HEK293 (cell line): ENCODE measurements at regions not wholly inside any gene's neighbourhood (a gene's known extent, or its start where the extent isn't known, plus 50 kb on each side); places are given as distances from the start of the nearest gene placed in this dataset.

Source experiments
- CTCF ChIA-PET: fragments of 350-600 bp; formaldehyde crosslinking; extraction: SDS; loops from one replicate; lab custom pipeline; 2021; ENCODE audit warnings: antibody characterized with exemption; lab: Yijun Ruan, JAX
- POLR2A ChIA-PET: fragments of 300-600 bp; formaldehyde crosslinking; extraction: SDS; loops from one replicate; lab custom pipeline; 2020; ENCODE audit warnings: antibody characterized with exemption, inconsistent platforms; lab: Yijun Ruan, JAX
- H3K27ac ChIP-seq: fragments of 200-500 bp; sonication (Bioruptor generic); 2 replicates; pipeline ENCODE4 v1.5.1; 2014; ENCODE audit warnings: low read depth, low read length, control low read depth, inconsistent platforms; ENCODE audit errors: extremely low read depth
- H3K36me3 ChIP-seq, 2 experiments: fragments of 200-500 bp in 1 of 2; sonication (Bioruptor generic) in 1 of 2; 1 replicate in 1 of 2; 2 replicates in 1 of 2; pipeline ENCODE4 v1.5.1; 2014 to 2017; ENCODE audit warnings: inconsistent platforms in 2 of 2, low read length in 2 of 2; ENCODE audit not compliant: control insufficient read depth in 2 of 2, insufficient read depth in 1 of 2
- H3K4me1 ChIP-seq: fragments of 200-500 bp; sonication (Bioruptor generic); 2 replicates; pipeline ENCODE4 v1.5.1; 2014; ENCODE audit warnings: mild to moderate bottlenecking, low read length, inconsistent platforms; ENCODE audit not compliant: control insufficient read depth, insufficient read depth
- H3K4me3 ChIP-seq: 2 replicates; pipeline ENCODE4 v1.5.1; 2011; ENCODE audit warnings: low read depth, mild to moderate bottlenecking, control low read depth, low read length, moderate library complexity
- H3K9me3 ChIP-seq: fragments of 200-500 bp; sonication (Bioruptor generic); 2 replicates; pipeline ENCODE4 v1.5.1; 2014; ENCODE audit warnings: low read depth, low read length, inconsistent platforms; ENCODE audit not compliant: control insufficient read depth, insufficient read depth
- EGR2 ChIP-seq: fragments of 450-650 bp; formaldehyde crosslinking; IDR thresholded peaks from 2 replicates; pipeline ENCODE4 v1.5.1; 2016; ENCODE audit warnings: low read depth, missing biosample characterization, missing genetic modification characterization
- HOXD13 ChIP-seq: sonication (generic); formaldehyde crosslinking; IDR thresholded peaks from 2 replicates; pipeline ENCODE4 v1.8.0; 2022; ENCODE audit warnings: missing genetic modification reagents, borderline replicate concordance
- MEIS1 ChIP-seq: sonication (generic); formaldehyde crosslinking; IDR thresholded peaks from 2 replicates; pipeline ENCODE4 v1.8.1; 2022; ENCODE audit warnings: missing genetic modification reagents, mild to moderate bottlenecking, borderline replicate concordance
- YY1 ChIP-seq: fragments of 450-650 bp; formaldehyde crosslinking; IDR thresholded peaks from 2 replicates; pipeline ENCODE4 v1.5.1; 2018; ENCODE audit warnings: missing biosample characterization, missing genetic modification characterization
- ZBTB1 ChIP-seq: fragments of 450-650 bp; formaldehyde crosslinking; IDR thresholded peaks from 2 replicates; pipeline ENCODE4 v1.5.1; 2016; ENCODE audit warnings: missing biosample characterization, missing genetic modification characterization
- ZBTB48 ChIP-seq: fragments of 450-650 bp; formaldehyde crosslinking; IDR thresholded peaks from 2 replicates; pipeline ENCODE4 v1.5.1; 2016; ENCODE audit warnings: missing biosample characterization, missing genetic modification characterization
- ZIC2 ChIP-seq: fragments of 450-650 bp; formaldehyde crosslinking; IDR thresholded peaks from 2 replicates; pipeline ENCODE4 v1.5.1; 2016; ENCODE audit warnings: missing biosample characterization, missing genetic modification characterization
- ZNF133 ChIP-seq: fragments of 450-650 bp; formaldehyde crosslinking; IDR thresholded peaks from 2 replicates; pipeline ENCODE4 v1.5.1; 2016; ENCODE audit warnings: missing biosample characterization, missing genetic modification characterization
- ZNF169 ChIP-seq: fragments of 450-650 bp; formaldehyde crosslinking; IDR thresholded peaks from 2 replicates; pipeline ENCODE4 v1.5.1; 2016; ENCODE audit warnings: missing biosample characterization, missing genetic modification characterization
- ZNF274 ChIP-seq, 2 experiments: fragments of 200-500 bp in 1 of 2; fragments of 450-650 bp in 1 of 2; sonication (Bioruptor generic) in 1 of 2; formaldehyde crosslinking in 1 of 2; IDR thresholded peaks; 2 replicates each; pipeline versions ENCODE4 v1.5.1 to v1.6.1; 2014 to 2016; ENCODE audit warnings: borderline replicate concordance in 1 of 2, inconsistent platforms in 1 of 2, low read length in 1 of 2, missing biosample characterization in 1 of 2, missing genetic modification characterization in 1 of 2
- ZNF558 ChIP-seq: fragments of 450-650 bp; formaldehyde crosslinking; IDR thresholded peaks from 2 replicates; pipeline ENCODE4 v1.5.1; 2016; ENCODE audit warnings: missing biosample characterization, missing genetic modification characterization
- ZNF596 ChIP-seq: fragments of 450-650 bp; IDR thresholded peaks from 2 replicates; pipeline ENCODE4 v1.5.0; 2018; ENCODE audit warnings: missing biosample characterization, mild to moderate bottlenecking, missing genetic modification characterization, moderate library complexity
- ZNF664 ChIP-seq: fragments of 450-650 bp; formaldehyde crosslinking; IDR thresholded peaks from 2 replicates; pipeline ENCODE4 v1.5.1; 2016; ENCODE audit warnings: missing biosample characterization, missing genetic modification characterization
- ZNF768 ChIP-seq: fragments of 450-650 bp; formaldehyde crosslinking; IDR thresholded peaks from 2 replicates; pipeline ENCODE4 v1.5.1; 2018; ENCODE audit warnings: missing biosample characterization, mild to moderate bottlenecking, missing genetic modification characterization
- ZNF791 ChIP-seq: fragments of 450-650 bp; formaldehyde crosslinking; IDR thresholded peaks from 2 replicates; pipeline ENCODE4 v1.5.1; 2016; ENCODE audit warnings: missing biosample characterization, missing genetic modification characterization
- ZNF837 ChIP-seq: fragments of 450-650 bp; formaldehyde crosslinking; IDR thresholded peaks from 2 replicates; pipeline ENCODE4 v1.5.1; 2016; ENCODE audit warnings: missing biosample characterization, missing genetic modification characterization
- ZNF843 ChIP-seq: fragments of 450-650 bp; formaldehyde crosslinking; IDR thresholded peaks from 2 replicates; pipeline ENCODE4 v1.5.1; 2016; ENCODE audit warnings: missing biosample characterization, missing genetic modification characterization
- ZSCAN16 ChIP-seq: fragments of 450-650 bp; formaldehyde crosslinking; IDR thresholded peaks from 2 replicates; pipeline ENCODE4 v1.5.1; 2016; ENCODE audit warnings: missing biosample characterization, missing genetic modification characterization
- ZSCAN30 ChIP-seq: fragments of 450-650 bp; IDR thresholded peaks from 2 replicates; pipeline ENCODE4 v1.5.1; 2018; ENCODE audit warnings: missing biosample characterization, mild to moderate bottlenecking, missing genetic modification characterization, moderate library complexity
- TF ChIP-seq, protein P1 (sequence below): fragments of 450-650 bp; formaldehyde crosslinking; IDR thresholded peaks from 2 replicates; pipeline ENCODE4 v1.5.1; 2016; ENCODE audit warnings: missing biosample characterization, missing genetic modification characterization
- TF ChIP-seq, protein P2 (sequence below): fragments of 450-650 bp; formaldehyde crosslinking; IDR thresholded peaks from 2 replicates; pipeline ENCODE4 v1.5.1; 2016; ENCODE audit warnings: missing biosample characterization, missing genetic modification characterization

DNA sequence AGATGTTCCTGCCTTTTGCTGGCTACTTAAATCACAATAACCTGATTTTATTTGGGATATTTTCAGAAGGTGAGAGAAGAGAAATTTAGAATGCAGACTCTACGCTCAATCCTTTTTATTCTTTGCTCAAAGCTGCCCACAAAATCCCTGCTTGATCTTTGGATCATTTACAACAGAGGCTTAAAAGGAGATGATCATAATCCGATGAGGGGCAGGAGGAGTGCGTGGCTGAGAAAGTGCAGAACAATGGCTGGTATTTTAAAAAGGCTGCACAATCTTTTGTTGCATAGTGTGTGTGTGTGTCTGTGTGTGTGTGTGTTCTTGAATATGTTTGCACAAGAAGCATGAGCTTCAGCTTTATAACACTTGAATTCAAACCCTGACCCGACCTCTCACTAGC lies 256.3 kb upstream of the MYT1L start:
- H3K36me3 ChIP-seq = no peaks in the 10 kb centered on the region
- POLR2A ChIA-PET = no interaction called here
- no peak overlapping the region for H3K27ac ChIP-seq
- CTCF ChIA-PET = interaction anchor here (0.7 to 1.1 kb wide), 2 partner anchors 10 to 114 kb away, joined by 3 to 5 read pairs; no protein-coding TSS in a partner anchor
- H3K9me3 ChIP-seq = no peaks in the 10 kb centered on the region
- no peak overlapping the region for H3K4me3 ChIP-seq
- H3K4me1 ChIP-seq = no peaks in the 10 kb centered on the region
- TF ChIP-seq YY1 (tag by site-specific recombination) (no peak), MEIS1 (CRISPR knock-in tag) (no peak), ZNF133 (tag by site-specific recombination) (no peak), ZNF274 (IDR thresholded peaks at IDR 0.05; ENCODE audit: low read length) (no peak), ZNF274 (tag by site-specific recombination; IDR thresholded peaks at IDR 0.05; ENCODE audit: borderline replicate concordance) (no peak)
- TF ChIP-seq, protein P1, sequence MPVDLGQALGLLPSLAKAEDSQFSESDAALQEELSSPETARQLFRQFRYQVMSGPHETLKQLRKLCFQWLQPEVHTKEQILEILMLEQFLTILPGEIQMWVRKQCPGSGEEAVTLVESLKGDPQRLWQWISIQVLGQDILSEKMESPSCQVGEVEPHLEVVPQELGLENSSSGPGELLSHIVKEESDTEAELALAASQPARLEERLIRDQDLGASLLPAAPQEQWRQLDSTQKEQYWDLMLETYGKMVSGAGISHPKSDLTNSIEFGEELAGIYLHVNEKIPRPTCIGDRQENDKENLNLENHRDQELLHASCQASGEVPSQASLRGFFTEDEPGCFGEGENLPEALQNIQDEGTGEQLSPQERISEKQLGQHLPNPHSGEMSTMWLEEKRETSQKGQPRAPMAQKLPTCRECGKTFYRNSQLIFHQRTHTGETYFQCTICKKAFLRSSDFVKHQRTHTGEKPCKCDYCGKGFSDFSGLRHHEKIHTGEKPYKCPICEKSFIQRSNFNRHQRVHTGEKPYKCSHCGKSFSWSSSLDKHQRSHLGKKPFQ (tag by site-specific recombination) = no peak
- TF ChIP-seq, protein P2, sequence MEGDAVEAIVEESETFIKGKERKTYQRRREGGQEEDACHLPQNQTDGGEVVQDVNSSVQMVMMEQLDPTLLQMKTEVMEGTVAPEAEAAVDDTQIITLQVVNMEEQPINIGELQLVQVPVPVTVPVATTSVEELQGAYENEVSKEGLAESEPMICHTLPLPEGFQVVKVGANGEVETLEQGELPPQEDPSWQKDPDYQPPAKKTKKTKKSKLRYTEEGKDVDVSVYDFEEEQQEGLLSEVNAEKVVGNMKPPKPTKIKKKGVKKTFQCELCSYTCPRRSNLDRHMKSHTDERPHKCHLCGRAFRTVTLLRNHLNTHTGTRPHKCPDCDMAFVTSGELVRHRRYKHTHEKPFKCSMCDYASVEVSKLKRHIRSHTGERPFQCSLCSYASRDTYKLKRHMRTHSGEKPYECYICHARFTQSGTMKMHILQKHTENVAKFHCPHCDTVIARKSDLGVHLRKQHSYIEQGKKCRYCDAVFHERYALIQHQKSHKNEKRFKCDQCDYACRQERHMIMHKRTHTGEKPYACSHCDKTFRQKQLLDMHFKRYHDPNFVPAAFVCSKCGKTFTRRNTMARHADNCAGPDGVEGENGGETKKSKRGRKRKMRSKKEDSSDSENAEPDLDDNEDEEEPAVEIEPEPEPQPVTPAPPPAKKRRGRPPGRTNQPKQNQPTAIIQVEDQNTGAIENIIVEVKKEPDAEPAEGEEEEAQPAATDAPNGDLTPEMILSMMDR = no peak

DNA sequence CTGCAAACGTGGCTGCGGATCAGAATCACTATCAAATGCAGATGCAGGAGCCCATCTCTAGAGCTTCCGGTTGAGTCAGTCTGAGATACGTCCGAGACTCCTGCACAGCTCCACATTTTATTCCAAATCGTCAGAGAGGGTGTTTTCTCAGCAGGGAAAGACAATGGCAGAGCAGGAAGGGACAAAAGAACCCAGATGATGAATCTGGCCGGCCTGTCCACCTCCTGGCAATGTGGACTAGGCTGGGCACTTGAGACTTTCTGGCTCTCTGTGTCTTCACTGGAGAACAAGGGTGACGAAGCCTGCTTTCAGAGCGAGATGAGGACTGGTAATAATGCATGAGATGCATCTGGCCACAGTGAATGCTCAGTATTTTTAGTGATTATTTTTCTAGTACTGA lies 255.9 kb upstream of the MYT1L start:
- Histone ChIP-seq H3K4me1 (no peaks in the 10 kb centered on the region), H3K27ac (no peak overlapping the region), H3K36me3 (no peaks in the 10 kb centered on the region), H3K4me3 (no peak overlapping the region), H3K9me3 (no peaks in the 10 kb centered on the region)
- POLR2A ChIA-PET = no interaction called here
- no peak for TF ChIP-seq ZNF169 (tag by site-specific recombination)
- no peak for TF ChIP-seq HOXD13 (CRISPR knock-in tag)
- no peak for TF ChIP-seq ZNF768 (tag by site-specific recombination)
- no peak for TF ChIP-seq ZBTB48 (tag by site-specific recombination)
- no peak for TF ChIP-seq ZNF664 (tag by site-specific recombination)
- no peak for TF ChIP-seq ZIC2 (tag by site-specific recombination)
- no peak for TF ChIP-seq ZSCAN30 (tag by site-specific recombination)
- no peak for TF ChIP-seq ZNF596 (tag by site-specific recombination)
- no peak for TF ChIP-seq ZNF558 (tag by site-specific recombination)
- TF ChIP-seq ZNF843 = no peak
- CTCF ChIA-PET = no interaction called here

DNA sequence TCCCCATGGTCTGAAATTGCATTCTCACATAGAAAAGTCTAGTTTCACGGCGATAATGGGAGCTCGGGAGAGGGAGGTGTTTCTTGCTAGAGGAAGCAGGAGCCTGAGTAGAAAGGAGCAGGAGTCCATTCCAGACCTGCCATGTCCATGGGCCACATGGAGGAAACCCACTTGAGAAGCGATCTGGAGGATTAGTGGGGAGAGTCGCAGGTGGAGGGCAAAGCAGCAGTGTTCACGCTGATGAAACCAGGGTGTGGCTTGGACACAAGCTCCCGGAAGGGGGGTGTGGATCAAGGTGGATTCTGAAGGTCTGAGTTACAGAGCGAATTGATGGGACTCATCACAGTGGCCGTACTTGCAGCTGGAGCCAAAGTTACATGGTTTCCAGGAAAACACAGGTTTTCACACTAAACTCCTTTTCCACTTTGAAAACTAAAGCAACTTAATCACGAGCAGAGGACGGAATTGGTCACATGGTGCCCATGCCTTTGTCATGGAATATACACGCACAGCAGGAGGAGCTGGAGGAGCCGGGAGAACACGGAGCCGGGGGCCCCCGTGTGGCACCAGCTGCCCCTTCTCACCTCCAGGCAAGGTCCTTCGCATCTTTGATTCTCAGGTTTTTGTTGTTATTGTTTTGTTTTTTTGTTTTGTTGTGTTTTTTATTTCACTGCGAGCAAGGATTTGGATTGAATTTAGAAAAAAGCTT lies 255.1 kb upstream of the MYT1L start:
- CTCF ChIA-PET = no interaction called here
- Histone ChIP-seq H3K9me3 (no peaks in the 10 kb centered on the region), H3K36me3 (no peaks in the 10 kb centered on the region), H3K4me1 (no peaks in the 10 kb centered on the region), H3K4me3 (no peak overlapping the region), H3K27ac (no peak overlapping the region)
- POLR2A ChIA-PET = no interaction called here
- TF ChIP-seq ZNF837 (tag by site-specific recombination) (no peak), EGR2 (tag by site-specific recombination) (no peak), ZSCAN16 (tag by site-specific recombination) (no peak), ZBTB1 (tag by site-specific recombination) (no peak), ZNF791 (tag by site-specific recombination) (no peak)
